ENCODE measurements at regions not wholly inside any gene's neighbourhood (a gene's known extent, or its start where the extent isn't known, plus 50 kb on each side); places are given as distances from the start of the nearest gene placed in this dataset.
"Not testable (repeated sequence)": the region's sequence is repeated elsewhere in the genome, so short reads cannot be mapped to it uniquely, and the experiment has no call there.

DNA sequence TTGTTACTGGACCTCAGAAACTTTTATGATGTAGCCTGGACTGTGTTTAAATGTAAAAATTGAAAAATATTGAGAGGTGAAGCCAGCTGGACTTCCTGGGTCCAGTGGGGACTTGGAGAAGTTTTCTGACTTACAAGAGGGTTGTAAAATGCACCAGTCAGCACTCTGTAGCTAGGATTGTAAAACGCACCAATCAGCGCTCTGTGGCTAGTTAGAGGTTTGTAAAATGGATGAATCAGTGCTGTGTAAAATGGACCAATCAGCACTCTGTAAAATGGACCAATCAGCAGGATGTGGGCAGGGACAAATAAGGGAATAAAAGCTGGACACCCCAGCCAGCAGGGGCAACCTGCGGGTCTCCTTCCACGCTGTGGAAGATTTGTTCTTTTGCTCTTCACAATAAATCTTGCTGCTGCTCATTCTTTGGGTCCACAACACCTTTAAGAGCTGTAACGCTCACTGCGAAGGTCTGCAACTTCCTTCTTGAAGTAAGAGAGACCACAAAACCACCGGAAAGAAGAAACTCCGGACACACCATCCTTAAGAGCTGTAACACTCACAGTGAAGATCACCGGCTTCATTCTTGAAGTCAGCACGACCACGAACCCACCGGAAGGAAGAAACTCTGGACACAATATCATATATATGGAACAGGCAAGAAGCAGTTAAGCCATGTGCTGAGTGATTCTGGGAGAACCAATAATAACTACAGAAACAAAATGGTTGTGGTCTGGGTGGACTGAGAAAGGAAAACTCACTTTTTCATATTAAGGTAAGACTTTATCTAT is 201.3 kb downstream of the GABRG2 start:
- DNase-seq, result no peak
- Histone ChIP-seq H3K36me3 (replicated peaks) (no peaks in the 10 kb centered on the region), H3K4me3 (ENCODE audit: low read depth, low read length) (no peak overlapping the region), H3K27ac (no peak overlapping the region), H3K27me3 (replicated peaks) (no peaks in the 10 kb centered on the region)
- in situ Hi-C loops (cut with HindIII; ENCODE audit: low pct_ligation_motif_present, low sequenced_read_pairs), result no loop called here
- TF ChIP-seq, protein P1, sequence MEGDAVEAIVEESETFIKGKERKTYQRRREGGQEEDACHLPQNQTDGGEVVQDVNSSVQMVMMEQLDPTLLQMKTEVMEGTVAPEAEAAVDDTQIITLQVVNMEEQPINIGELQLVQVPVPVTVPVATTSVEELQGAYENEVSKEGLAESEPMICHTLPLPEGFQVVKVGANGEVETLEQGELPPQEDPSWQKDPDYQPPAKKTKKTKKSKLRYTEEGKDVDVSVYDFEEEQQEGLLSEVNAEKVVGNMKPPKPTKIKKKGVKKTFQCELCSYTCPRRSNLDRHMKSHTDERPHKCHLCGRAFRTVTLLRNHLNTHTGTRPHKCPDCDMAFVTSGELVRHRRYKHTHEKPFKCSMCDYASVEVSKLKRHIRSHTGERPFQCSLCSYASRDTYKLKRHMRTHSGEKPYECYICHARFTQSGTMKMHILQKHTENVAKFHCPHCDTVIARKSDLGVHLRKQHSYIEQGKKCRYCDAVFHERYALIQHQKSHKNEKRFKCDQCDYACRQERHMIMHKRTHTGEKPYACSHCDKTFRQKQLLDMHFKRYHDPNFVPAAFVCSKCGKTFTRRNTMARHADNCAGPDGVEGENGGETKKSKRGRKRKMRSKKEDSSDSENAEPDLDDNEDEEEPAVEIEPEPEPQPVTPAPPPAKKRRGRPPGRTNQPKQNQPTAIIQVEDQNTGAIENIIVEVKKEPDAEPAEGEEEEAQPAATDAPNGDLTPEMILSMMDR (IDR thresholded peaks at IDR 0.05; ENCODE audit: low read depth, low read length, missing control alignments), result no peak

DNA sequence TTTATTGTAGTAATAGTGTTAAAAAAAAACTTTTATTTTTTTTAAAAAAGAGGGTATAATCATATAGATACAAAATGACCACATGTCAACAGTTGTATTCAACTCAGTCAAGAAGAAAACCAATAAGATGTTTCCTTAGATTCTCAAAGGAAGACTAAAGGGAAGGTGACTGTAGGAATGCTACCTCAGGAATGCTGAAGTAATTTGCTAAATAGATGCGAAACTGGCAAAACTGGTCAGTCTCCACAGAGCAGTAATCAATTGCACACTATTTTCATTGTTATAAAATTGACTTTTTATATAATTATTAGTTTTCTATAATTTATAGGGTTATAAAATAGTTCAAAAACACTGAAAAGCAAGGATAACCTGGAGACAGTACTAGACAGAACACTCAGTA is 204.8 kb downstream of the GABRG2 start:
- in situ Hi-C loops (cut with HindIII; ENCODE audit: low pct_ligation_motif_present, low sequenced_read_pairs), result no loop called here
- H3K27ac ChIP-seq, result no peak overlapping the region
- H3K36me3 ChIP-seq (replicated peaks), result no peaks in the 10 kb centered on the region
- H3K27me3 ChIP-seq (replicated peaks), result no peaks in the 10 kb centered on the region
- no peak overlapping the region for H3K4me3 ChIP-seq (ENCODE audit: low read depth, low read length)
- TF ChIP-seq, protein P1 (IDR thresholded peaks at IDR 0.05; ENCODE audit: low read depth, low read length, missing control alignments), result no peak
- no peak for DNase-seq

DNA sequence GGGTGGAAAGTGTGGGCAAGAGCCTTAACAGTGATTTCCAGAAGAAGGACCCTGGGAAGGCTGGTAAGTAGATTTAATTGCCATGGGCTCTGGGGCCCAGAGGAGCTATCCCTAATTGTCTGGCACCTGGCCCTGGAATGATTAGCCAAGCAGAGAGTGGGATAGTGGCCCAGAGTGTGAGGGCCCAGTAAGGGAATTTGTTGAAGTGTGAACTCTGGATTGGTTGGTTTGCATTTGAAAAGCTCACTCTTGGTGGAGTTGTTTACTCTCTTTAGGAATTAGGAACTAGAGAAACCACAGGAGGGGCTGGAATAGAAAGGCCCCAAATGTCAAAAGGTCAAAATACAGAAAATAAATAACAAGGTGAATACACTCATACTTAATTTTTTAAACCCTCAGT is 207.1 kb downstream of the GABRG2 start:
- in situ Hi-C loops (cut with HindIII; ENCODE audit: low pct_ligation_motif_present, low sequenced_read_pairs), result no loop called here
- Histone ChIP-seq H3K36me3 (replicated peaks) (no peaks in the 10 kb centered on the region), H3K27me3 (replicated peaks) (no peaks in the 10 kb centered on the region), H3K27ac (no peak overlapping the region), H3K4me3 (ENCODE audit: low read depth, low read length) (no peak overlapping the region)
- TF ChIP-seq, protein P1 (IDR thresholded peaks at IDR 0.05; ENCODE audit: low read depth, low read length, missing control alignments), result no peak
- no peak for DNase-seq

DNA sequence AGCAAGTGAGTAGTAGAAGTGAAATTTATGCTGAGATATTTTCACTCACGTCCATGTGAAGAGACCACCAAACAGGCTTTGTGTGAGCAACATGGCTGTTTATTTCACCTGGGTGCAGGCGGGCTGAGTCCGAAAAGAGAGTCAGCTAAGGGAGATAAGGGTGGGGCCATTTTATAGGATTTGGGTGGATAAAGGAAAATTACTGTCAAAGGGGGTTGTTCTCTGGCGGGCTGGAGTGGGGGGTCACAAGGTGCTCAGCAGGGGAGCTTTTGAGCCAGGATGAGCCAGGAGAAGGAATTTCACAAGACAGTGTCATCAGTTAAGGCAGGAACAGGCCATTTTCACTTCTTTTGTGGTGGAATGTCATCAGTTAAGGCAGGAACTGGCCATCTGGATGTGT is 207.8 kb downstream of the GABRG2 start:
- in situ Hi-C loops (cut with HindIII; ENCODE audit: low pct_ligation_motif_present, low sequenced_read_pairs); H3K27me3 ChIP-seq (replicated peaks); H3K4me3 ChIP-seq (ENCODE audit: low read depth, low read length); H3K27ac ChIP-seq; H3K36me3 ChIP-seq (replicated peaks); DNase-seq: not testable (repeated sequence)

DNA sequence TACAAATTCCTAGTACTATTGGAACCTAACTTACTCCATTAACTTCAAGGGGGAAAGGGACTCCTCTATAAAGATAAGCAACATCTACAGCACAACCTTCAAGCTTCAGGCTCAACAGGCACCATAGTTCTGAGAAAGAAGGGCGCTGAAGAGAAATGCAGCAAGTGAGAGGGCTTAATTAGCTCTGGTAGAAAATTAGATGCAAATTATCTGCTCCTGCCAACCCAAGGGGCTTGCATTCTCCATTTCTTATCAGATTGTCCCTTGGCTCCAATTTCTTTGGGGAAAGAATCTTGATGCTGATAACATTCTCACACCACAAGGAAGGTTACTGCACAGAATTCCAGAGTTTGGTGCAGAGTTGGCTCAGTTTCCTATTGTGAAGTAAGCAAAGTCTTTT is 214.6 kb downstream of the GABRG2 start:
- TF ChIP-seq, protein P1 (IDR thresholded peaks at IDR 0.05; ENCODE audit: low read depth, low read length, missing control alignments), result no peak
- DNase-seq, result no peak
- in situ Hi-C loops (cut with HindIII; ENCODE audit: low pct_ligation_motif_present, low sequenced_read_pairs), result no loop called here

DNA sequence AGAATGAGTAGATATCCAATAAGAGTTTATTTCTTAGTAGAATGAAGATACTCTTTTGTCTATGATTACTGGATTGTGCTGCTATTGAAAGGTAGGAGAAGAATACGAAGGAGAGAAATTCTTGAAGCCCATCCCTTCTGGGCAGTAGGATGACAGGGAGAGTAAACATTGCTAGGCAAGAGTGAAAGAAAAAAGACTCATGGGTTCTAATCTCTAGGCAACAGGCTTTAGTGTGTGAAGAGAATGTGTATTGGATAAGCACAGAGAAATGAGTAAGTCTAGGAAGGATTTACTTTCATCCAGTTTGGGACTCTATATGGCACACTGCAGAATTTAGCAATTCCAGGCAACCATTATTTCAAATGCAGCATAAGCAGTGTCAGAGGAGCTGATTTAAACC is 216.0 kb downstream of the GABRG2 start:
- in situ Hi-C loops (cut with HindIII; ENCODE audit: low pct_ligation_motif_present, low sequenced_read_pairs), result no loop called here

More for the DNA sequence above, 214.6 kb downstream of the GABRG2 start:
- Histone ChIP-seq H3K4me3 (ENCODE audit: low read depth, low read length) (no peak overlapping the region), H3K27me3 (replicated peaks) (no peaks in the 10 kb centered on the region), H3K36me3 (replicated peaks) (no peaks in the 10 kb centered on the region), H3K27ac (no peak overlapping the region)

More for the DNA sequence above, 216.0 kb downstream of the GABRG2 start:
- no peak overlapping the region for H3K27ac ChIP-seq
- DNase-seq, result no peak
- no peaks in the 10 kb centered on the region for H3K36me3 ChIP-seq (replicated peaks)
- no peak overlapping the region for H3K4me3 ChIP-seq (ENCODE audit: low read depth, low read length)
- H3K27me3 ChIP-seq (replicated peaks), result no peaks in the 10 kb centered on the region
- TF ChIP-seq, protein P1 (IDR thresholded peaks at IDR 0.05; ENCODE audit: low read depth, low read length, missing control alignments), result no peak

All from brain microvascular endothelial cell (primary cell).